ENCODE measurements at regions not wholly inside any gene's neighbourhood (a gene's known extent, or its start where the extent isn't known, plus 50 kb on each side); places are given as distances from the start of the nearest gene placed in this dataset.

- DNase-seq (ENCODE audit: low spot score) = no peak
Measured at GRCh38 chr2:120401275-120402066, 55.5 kb downstream of the INHBB start.

- DNase-seq (ENCODE audit: low spot score) = no peak
Measured at GRCh38 chr2:120402067-120402433, 56.1 kb downstream of the INHBB start.

- DNase-seq (ENCODE audit: low spot score) = no peak
Measured at GRCh38 chr2:120402508-120402907, 56.6 kb downstream of the INHBB start.

GRCh38 chr2:120403261-120403660 is 57.3 kb downstream of the INHBB start:
- DNase-seq (ENCODE audit: low spot score) = no peak

GRCh38 chr2:120403676-120404075 is 57.7 kb downstream of the INHBB start:
- no peak for DNase-seq (ENCODE audit: low spot score)

GRCh38 chr2:120404274-120404673 is 58.3 kb downstream of the INHBB start:
- no peak for DNase-seq (ENCODE audit: low spot score)

GRCh38 chr2:120404941-120405758 is 59.2 kb downstream of the INHBB start:
- DNase-seq (ENCODE audit: low spot score) = no peak

GRCh38 chr2:120405759-120406099 is 59.8 kb downstream of the INHBB start:
- no peak for DNase-seq (ENCODE audit: low spot score)

GRCh38 chr2:120406566-120406965 is 60.6 kb downstream of the INHBB start:
- no peak for DNase-seq (ENCODE audit: low spot score)

- no peak for DNase-seq (ENCODE audit: low spot score)
Measured at GRCh38 chr2:120410487-120410886, 64.6 kb downstream of the INHBB start.

- no peak for DNase-seq (ENCODE audit: low spot score)
Measured at GRCh38 chr2:120415060-120415459, 69.1 kb downstream of the INHBB start.

- no peak for DNase-seq (ENCODE audit: low spot score)
Measured at GRCh38 chr2:120415728-120416509, 70.0 kb downstream of the INHBB start.

GRCh38 chr2:120418174-120418787 is 72.3 kb downstream of the INHBB start:
- no peak for DNase-seq (ENCODE audit: low spot score)

- no peak for DNase-seq (ENCODE audit: low spot score)
Measured at GRCh38 chr2:120419073-120419472, 73.1 kb downstream of the INHBB start.

GRCh38 chr2:120419955-120420354 is 74.0 kb downstream of the INHBB start:
- no peak for DNase-seq (ENCODE audit: low spot score)

GRCh38 chr2:120421126-120421829 is 75.3 kb downstream of the INHBB start:
- DNase-seq (ENCODE audit: low spot score) = no peak

- DNase-seq (ENCODE audit: low spot score) = no peak
Measured at GRCh38 chr2:120421830-120422175, 75.9 kb downstream of the INHBB start.

GRCh38 chr2:120422465-120423160 is 76.7 kb downstream of the INHBB start:
- no peak for DNase-seq (ENCODE audit: low spot score)

- no peak for DNase-seq (ENCODE audit: low spot score)
Measured at GRCh38 chr2:120423167-120423943, 77.4 kb downstream of the INHBB start.

GRCh38 chr2:120424274-120424796 is 78.4 kb downstream of the INHBB start:
- no peak for DNase-seq (ENCODE audit: low spot score)
